ENCODE measurements at regions not wholly inside any gene's neighbourhood (a gene's known extent, or its start where the extent isn't known, plus 50 kb on each side); places are given as distances from the start of the nearest gene placed in this dataset.

DNA sequence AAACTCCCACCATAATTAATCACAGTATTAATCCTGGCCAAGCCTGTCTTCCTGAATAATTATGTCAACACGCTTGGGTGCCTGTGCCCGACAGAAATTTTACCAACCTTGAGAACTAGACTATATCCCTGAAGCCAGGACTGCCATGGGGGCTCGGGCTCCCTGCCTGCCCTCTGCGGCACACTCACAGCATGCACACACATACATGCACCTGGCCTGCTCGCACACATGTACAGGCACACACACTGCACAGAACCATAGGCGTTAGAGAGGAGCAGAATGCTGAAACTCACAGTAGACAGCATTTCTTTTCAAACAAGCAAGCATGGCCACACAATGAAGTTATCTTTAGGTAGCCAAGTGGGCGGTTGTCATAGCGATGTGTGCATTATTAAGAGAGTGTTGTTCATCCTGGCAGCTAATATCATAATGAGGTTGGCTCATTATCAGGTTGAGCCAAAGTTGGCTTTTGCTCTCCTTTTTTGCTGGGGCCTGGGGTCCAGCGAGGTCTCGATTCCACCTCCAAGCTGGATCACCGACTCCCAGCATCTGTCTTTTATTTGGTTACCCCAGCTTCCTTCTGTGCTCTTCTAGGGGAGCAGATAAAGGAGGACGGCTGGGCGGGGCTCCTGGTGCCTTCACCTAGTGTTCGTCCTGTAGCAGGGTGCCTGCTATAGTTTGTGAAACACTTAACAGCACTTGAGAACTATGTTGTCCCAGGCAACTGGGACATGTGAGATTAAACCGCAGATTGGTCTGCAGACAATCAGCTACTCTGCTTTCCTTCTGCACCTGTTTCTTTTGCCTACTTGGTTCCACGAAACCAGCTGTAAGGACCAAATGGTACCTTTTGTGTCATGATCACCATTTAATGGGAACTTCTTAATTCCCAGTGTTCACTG is 91.4 kb downstream of the ZNF621 start:
- no peaks in the 10 kb centered on the region for H3K9me3 ChIP-seq (ENCODE audit: control insufficient read depth, insufficient read depth, low read depth, low read length)
- no peak overlapping the region for H2AFZ ChIP-seq (ENCODE audit: low read length)
- no peaks in the 10 kb centered on the region for H3K36me3 ChIP-seq (ENCODE audit: control insufficient read depth, insufficient read depth, low read length)
- H3K9ac ChIP-seq (ENCODE audit: insufficient read depth, low read length): no peak overlapping the region
- no peak overlapping the region for H3K4me2 ChIP-seq (ENCODE audit: extremely low read depth, insufficient read depth, low read length)
- no peaks in the 10 kb centered on the region for H3K4me1 ChIP-seq (ENCODE audit: control insufficient read depth, extremely low read depth, insufficient read depth, low read length)
- H3K79me2 ChIP-seq (ENCODE audit: control insufficient read depth, insufficient read depth, low read length): no peaks in the 10 kb centered on the region
- DNase-seq (ENCODE audit: low read depth in 2 of 2): no peak
- H3K27me3 ChIP-seq (ENCODE audit: control insufficient read depth, insufficient read depth, low read length): no peaks in the 10 kb centered on the region
- no peak for TF ChIP-seq EZH2 (IDR thresholded peaks at IDR 0.05; ENCODE audit: low read length, missing control alignments)
- TF ChIP-seq, protein P1, sequence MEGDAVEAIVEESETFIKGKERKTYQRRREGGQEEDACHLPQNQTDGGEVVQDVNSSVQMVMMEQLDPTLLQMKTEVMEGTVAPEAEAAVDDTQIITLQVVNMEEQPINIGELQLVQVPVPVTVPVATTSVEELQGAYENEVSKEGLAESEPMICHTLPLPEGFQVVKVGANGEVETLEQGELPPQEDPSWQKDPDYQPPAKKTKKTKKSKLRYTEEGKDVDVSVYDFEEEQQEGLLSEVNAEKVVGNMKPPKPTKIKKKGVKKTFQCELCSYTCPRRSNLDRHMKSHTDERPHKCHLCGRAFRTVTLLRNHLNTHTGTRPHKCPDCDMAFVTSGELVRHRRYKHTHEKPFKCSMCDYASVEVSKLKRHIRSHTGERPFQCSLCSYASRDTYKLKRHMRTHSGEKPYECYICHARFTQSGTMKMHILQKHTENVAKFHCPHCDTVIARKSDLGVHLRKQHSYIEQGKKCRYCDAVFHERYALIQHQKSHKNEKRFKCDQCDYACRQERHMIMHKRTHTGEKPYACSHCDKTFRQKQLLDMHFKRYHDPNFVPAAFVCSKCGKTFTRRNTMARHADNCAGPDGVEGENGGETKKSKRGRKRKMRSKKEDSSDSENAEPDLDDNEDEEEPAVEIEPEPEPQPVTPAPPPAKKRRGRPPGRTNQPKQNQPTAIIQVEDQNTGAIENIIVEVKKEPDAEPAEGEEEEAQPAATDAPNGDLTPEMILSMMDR (conservative IDR thresholded peaks at IDR 0.05 in 1 of 2, IDR thresholded peaks at IDR 0.05 in 1 of 2; ENCODE audit: low read depth in 1 of 2, low read length in 2 of 2): no peak
- no peak overlapping the region for H3K4me3 ChIP-seq (replicated peaks in 1 of 4; ENCODE audit: control extremely low read depth in 1 of 4, insufficient read depth in 1 of 4, low read depth in 3 of 4, low read length in 4 of 4)
- no peaks in the 10 kb centered on the region for H4K20me1 ChIP-seq (ENCODE audit: control insufficient read depth, extremely low read depth, insufficient read depth, low read length)
- no peak overlapping the region for H3K27ac ChIP-seq (ENCODE audit: insufficient read depth, low read length)

DNA sequence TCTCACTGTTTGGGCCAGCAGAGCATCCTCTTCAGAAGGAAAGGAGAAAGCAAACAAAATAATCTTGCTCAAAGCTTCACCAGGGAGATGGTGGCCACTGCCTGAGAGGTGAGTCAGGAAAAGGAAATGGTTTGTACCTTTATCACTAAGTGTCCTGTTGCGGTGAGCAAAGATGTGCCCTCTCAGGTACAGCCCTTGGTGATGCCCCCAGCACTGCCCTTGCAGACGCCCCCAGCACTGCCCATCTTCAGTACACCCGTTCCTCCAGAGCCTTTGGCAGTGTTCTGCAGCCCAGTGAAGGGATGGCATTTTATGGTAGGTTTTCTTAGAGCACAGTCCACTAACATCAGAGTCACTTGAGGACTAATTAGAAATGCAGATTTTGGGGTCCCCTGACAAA is 92.3 kb downstream of the ZNF621 start:
- H3K4me1 ChIP-seq (ENCODE audit: control insufficient read depth, extremely low read depth, insufficient read depth, low read length): no peaks in the 10 kb centered on the region
- DNase-seq (ENCODE audit: low read depth in 2 of 2): no peak
- H3K9ac ChIP-seq (ENCODE audit: insufficient read depth, low read length): no peak overlapping the region
- no peak overlapping the region for H2AFZ ChIP-seq (ENCODE audit: low read length)
- H3K79me2 ChIP-seq (ENCODE audit: control insufficient read depth, insufficient read depth, low read length): no peaks in the 10 kb centered on the region
- H3K27me3 ChIP-seq (ENCODE audit: control insufficient read depth, insufficient read depth, low read length): no peaks in the 10 kb centered on the region
- no peaks in the 10 kb centered on the region for H3K36me3 ChIP-seq (ENCODE audit: control insufficient read depth, insufficient read depth, low read length)
- H4K20me1 ChIP-seq (ENCODE audit: control insufficient read depth, extremely low read depth, insufficient read depth, low read length): no peaks in the 10 kb centered on the region
- H3K9me3 ChIP-seq (ENCODE audit: control insufficient read depth, insufficient read depth, low read depth, low read length): no peaks in the 10 kb centered on the region
- TF ChIP-seq, protein P1 (conservative IDR thresholded peaks at IDR 0.05 in 1 of 2, IDR thresholded peaks at IDR 0.05 in 1 of 2; ENCODE audit: low read depth in 1 of 2, low read length in 2 of 2): no peak
- TF ChIP-seq EZH2 (IDR thresholded peaks at IDR 0.05; ENCODE audit: low read length, missing control alignments): no peak
- no peak overlapping the region for H3K27ac ChIP-seq (ENCODE audit: insufficient read depth, low read length)
- H3K4me2 ChIP-seq (ENCODE audit: extremely low read depth, insufficient read depth, low read length): no peak overlapping the region
- no peak overlapping the region for H3K4me3 ChIP-seq (replicated peaks in 1 of 4; ENCODE audit: control extremely low read depth in 1 of 4, insufficient read depth in 1 of 4, low read depth in 3 of 4, low read length in 4 of 4)

DNA sequence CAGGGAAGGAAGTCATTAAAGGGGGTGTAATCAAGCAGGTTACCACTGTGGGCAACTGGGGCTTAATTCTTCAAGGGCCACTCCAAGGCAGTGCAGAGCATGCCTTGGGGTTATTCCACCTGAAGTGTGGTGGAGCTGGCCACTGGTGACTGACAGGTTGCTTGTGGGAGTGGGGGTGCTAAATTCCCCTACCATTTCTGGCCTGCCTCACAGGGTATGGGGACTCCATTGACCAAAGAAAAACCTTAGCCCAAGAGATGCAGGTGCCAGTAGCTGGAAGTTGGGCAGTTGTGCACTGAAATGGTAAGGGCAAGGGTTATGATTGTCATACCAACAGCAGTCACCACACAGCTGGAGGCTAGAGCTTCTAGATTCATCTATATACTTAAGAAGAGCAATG is 93.4 kb downstream of the ZNF621 start:
- H3K27me3 ChIP-seq (ENCODE audit: control insufficient read depth, insufficient read depth, low read length): no peaks in the 10 kb centered on the region

More for the DNA sequence above, 93.4 kb downstream of the ZNF621 start:
- Histone ChIP-seq H3K36me3 (ENCODE audit: control insufficient read depth, insufficient read depth, low read length) (no peaks in the 10 kb centered on the region), H3K79me2 (ENCODE audit: control insufficient read depth, insufficient read depth, low read length) (no peaks in the 10 kb centered on the region), H3K4me3 (replicated peaks in 1 of 4; ENCODE audit: control extremely low read depth in 1 of 4, insufficient read depth in 1 of 4, low read depth in 3 of 4, low read length in 4 of 4) (no peak overlapping the region), H2AFZ (ENCODE audit: low read length) (no peak overlapping the region), H4K20me1 (ENCODE audit: control insufficient read depth, extremely low read depth, insufficient read depth, low read length) (no peaks in the 10 kb centered on the region), H3K4me2 (ENCODE audit: extremely low read depth, insufficient read depth, low read length) (no peak overlapping the region), H3K9me3 (ENCODE audit: control insufficient read depth, insufficient read depth, low read depth, low read length) (no peaks in the 10 kb centered on the region), H3K27ac (ENCODE audit: insufficient read depth, low read length) (no peak overlapping the region), H3K4me1 (ENCODE audit: control insufficient read depth, extremely low read depth, insufficient read depth, low read length) (no peaks in the 10 kb centered on the region), H3K9ac (ENCODE audit: insufficient read depth, low read length) (no peak overlapping the region)
- DNase-seq (ENCODE audit: low read depth in 2 of 2): no peak
- TF ChIP-seq EZH2 (IDR thresholded peaks at IDR 0.05; ENCODE audit: low read length, missing control alignments): no peak
- TF ChIP-seq, protein P1 (conservative IDR thresholded peaks at IDR 0.05 in 1 of 2, IDR thresholded peaks at IDR 0.05 in 1 of 2; ENCODE audit: low read depth in 1 of 2, low read length in 2 of 2): no peak

Measured in fibroblast of lung (primary cell).